WTC11 (cell line): ENCODE measurements at regions not wholly inside any gene's neighbourhood (a gene's known extent, or its start where the extent isn't known, plus 50 kb on each side); places are given as distances from the start of the nearest gene placed in this dataset.

Source experiments
- ATAC-seq: fragments of 200-7000 bp; cut with Tn5 transposase; 2 replicates; pipeline ENCODE4 v1.10.0; 2021; ENCODE audit warnings: mild to moderate bottlenecking, moderate library complexity
- CTCF ChIA-PET: fragments of 300-600 bp; sonication (Branson Sonifier 250); formaldehyde crosslinking; loops from one replicate; lab custom pipeline; 2021; ENCODE audit warnings: antibody characterized with exemption; lab: Charles Lee
- POLR2A ChIA-PET: fragments of 350-600 bp; sonication (Branson Sonifier 250); formaldehyde crosslinking; loops from one replicate; lab custom pipeline; 2021; ENCODE audit warnings: antibody characterized with exemption; lab: Charles Lee
- DNase-seq: peaks from one replicate; pipeline ENCODE4 v3.0.0; 2021; ENCODE audit warnings: low spot score
- H3K27ac Mint-ChIP-seq: 2 replicates; pipeline ENCODE4 v1.8.0; 2021; ENCODE audit warnings: mixed read lengths
- H3K27me3 Mint-ChIP-seq: 2 replicates; pipeline ENCODE4 v1.8.0; 2021; ENCODE audit warnings: low read depth, mild to moderate bottlenecking, moderate library complexity, mixed read lengths
- H3K36me3 Mint-ChIP-seq: 2 replicates; pipeline ENCODE4 v1.8.0; 2021; ENCODE audit warnings: mixed read lengths
- H3K4me1 Mint-ChIP-seq: 2 replicates; pipeline ENCODE4 v1.8.0; 2022; ENCODE audit warnings: mixed read lengths
- H3K4me3 Mint-ChIP-seq: 2 replicates; pipeline ENCODE4 v1.8.0; 2021; ENCODE audit warnings: mild to moderate bottlenecking, moderate library complexity, mixed read lengths
- H3K9me3 Mint-ChIP-seq: 2 replicates; pipeline ENCODE4 v1.8.0; 2021; ENCODE audit warnings: mixed read lengths
- GRHL2 ChIP-seq: fragments of 250-450 bp; sonication (Bioruptor Pico); IDR thresholded peaks from 2 replicates; pipeline ENCODE4 v1.8.0; 2022; ENCODE audit warnings: mild to moderate bottlenecking, moderate library complexity; ENCODE audit not compliant: insufficient replicate concordance, severe bottlenecking
- MYBL2 ChIP-seq: sonication (generic); formaldehyde crosslinking; IDR thresholded peaks from 2 replicates; pipeline ENCODE4 v1.8.1; 2023; ENCODE audit warnings: mild to moderate bottlenecking, moderate library complexity, missing genetic modification reagents
- NR2C2 ChIP-seq: sonication (generic); formaldehyde crosslinking; IDR thresholded peaks from 2 replicates; pipeline ENCODE4 v1.8.0; 2022; ENCODE audit warnings: mild to moderate bottlenecking, missing genetic modification reagents
- RORB ChIP-seq: fragments of 250-450 bp; sonication (Bioruptor Pico); IDR thresholded peaks from 2 replicates; pipeline ENCODE4 v1.9.0; 2021; ENCODE audit warnings: mild to moderate bottlenecking
- SMAD3 ChIP-seq: sonication (generic); formaldehyde crosslinking; IDR thresholded peaks from 2 replicates; pipeline ENCODE4 v1.8.0; 2022; ENCODE audit warnings: missing genetic modification reagents, mild to moderate bottlenecking, borderline replicate concordance
- SOX15 ChIP-seq: fragments of 250-450 bp; sonication (Bioruptor Pico); IDR thresholded peaks from 2 replicates; pipeline ENCODE4 v1.9.0; 2021; ENCODE audit warnings: mild to moderate bottlenecking
- SP1 ChIP-seq: sonication (generic); formaldehyde crosslinking; conservative IDR thresholded peaks from 2 replicates; pipeline ENCODE4 v1.8.1; 2022; ENCODE audit warnings: missing genetic modification reagents
- TP53 ChIP-seq: sonication (generic); formaldehyde crosslinking; IDR thresholded peaks from 2 replicates; pipeline ENCODE4 v1.8.1; 2023; ENCODE audit warnings: mild to moderate bottlenecking, missing genetic modification reagents
- ZNF219 ChIP-seq: sonication (generic); formaldehyde crosslinking; IDR thresholded peaks from 2 replicates; pipeline ENCODE4 v1.8.0; 2023; ENCODE audit warnings: missing genetic modification reagents, mild to moderate bottlenecking, borderline replicate concordance
- ZNF396 ChIP-seq: fragments of 250-450 bp; sonication (Bioruptor Pico); IDR thresholded peaks from 2 replicates; pipeline ENCODE4 v1.8.0; 2021; ENCODE audit warnings: mild to moderate bottlenecking, moderate library complexity, borderline replicate concordance
- ZNF416 ChIP-seq: fragments of 250-450 bp; sonication (Bioruptor Pico); IDR thresholded peaks from 2 replicates; pipeline ENCODE4 v1.9.0; 2021; ENCODE audit warnings: mild to moderate bottlenecking, inconsistent platforms
- TF ChIP-seq, protein P1 (sequence below): fragments of 200-600 bp; IDR thresholded peaks from 2 replicates; pipeline ENCODE4 v1.8.0; 2022; ENCODE audit warnings: antibody characterized with exemption
- TF ChIP-seq, protein P2 (sequence below): sonication (generic); formaldehyde crosslinking; IDR thresholded peaks from 2 replicates; pipeline ENCODE4 v1.8.1; 2022; ENCODE audit warnings: low read depth, missing genetic modification reagents, borderline replicate concordance
- TF ChIP-seq, protein P3 (sequence below): sonication (generic); formaldehyde crosslinking; IDR thresholded peaks from 2 replicates; pipeline ENCODE4 v1.8.0; 2023; ENCODE audit warnings: mild to moderate bottlenecking, missing genetic modification reagents
- TF ChIP-seq, protein P4 (sequence below): sonication (generic); formaldehyde crosslinking; IDR thresholded peaks from 2 replicates; pipeline ENCODE4 v1.8.1; 2023; ENCODE audit warnings: mild to moderate bottlenecking, moderate library complexity, missing genetic modification reagents
- TF ChIP-seq, protein P5 (sequence below): sonication (generic); formaldehyde crosslinking; IDR thresholded peaks from 2 replicates; pipeline ENCODE4 v1.8.1; 2023; ENCODE audit warnings: mild to moderate bottlenecking, missing genetic modification reagents, borderline replicate concordance
- TF ChIP-seq, protein P6 (sequence below): fragments of 250-450 bp; sonication (Bioruptor Pico); IDR thresholded peaks from 2 replicates; pipeline ENCODE4 v1.9.0; 2021; ENCODE audit warnings: mild to moderate bottlenecking, borderline replicate concordance
- TF ChIP-seq, protein P7 (sequence below): sonication (generic); formaldehyde crosslinking; IDR thresholded peaks from 2 replicates; pipeline ENCODE4 v1.8.0; 2022; ENCODE audit warnings: mild to moderate bottlenecking, missing genetic modification reagents

DNA sequence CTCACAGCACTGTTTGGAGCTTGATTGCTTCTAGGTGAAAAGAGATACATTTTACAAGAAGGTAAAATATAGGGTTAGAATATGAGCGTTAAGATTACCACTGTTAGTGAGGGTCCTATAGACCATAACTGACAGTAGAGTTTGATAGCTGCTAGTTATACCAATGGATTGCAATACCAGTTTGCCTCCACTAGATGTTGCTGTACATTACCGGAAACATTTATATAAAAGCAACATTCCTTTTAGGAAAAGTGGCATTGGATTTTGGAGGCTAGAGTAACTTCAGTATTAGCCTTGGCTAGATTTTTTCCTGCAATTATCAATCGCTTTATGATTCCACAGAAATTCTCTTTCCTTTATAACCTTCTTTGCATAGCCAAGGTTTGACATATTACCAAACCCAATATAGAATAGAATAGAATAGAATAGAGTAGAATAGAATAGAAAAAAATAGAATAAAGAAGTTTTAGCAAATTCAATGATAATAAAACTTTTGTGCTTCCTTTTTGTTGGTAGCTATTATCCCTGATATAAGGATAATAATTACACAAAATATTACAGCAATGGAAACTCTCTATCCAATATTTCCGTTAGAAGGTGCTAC lies 1093.6 kb upstream of the ALCAM start:
- H3K4me1 Mint-ChIP-seq, result 0 out of 2 replicates have a peak, but pooled peaks cover 3% of the 10 kb centered on the region
- peaks cover 48% of the 10 kb centered on the region for H3K9me3 Mint-ChIP-seq
- no peak overlapping the region for H3K4me3 Mint-ChIP-seq
- ChIA-PET POLR2A (no interaction called here), CTCF (interaction anchor here (0.7 to 2.8 kb wide), 4 partner anchors 188 to 342 kb away, joined by 3 to 8 read pairs (median 4); no protein-coding TSS in a partner anchor)
- no peaks in the 10 kb centered on the region; the same call in 1 of the 2 replicates for H3K27me3 Mint-ChIP-seq
- ATAC-seq (peak; percentile 72), DNase-seq (no peak)
- TF ChIP-seq TP53 (CRISPR knock-in tag), result no peak
- TF ChIP-seq, protein P1, sequence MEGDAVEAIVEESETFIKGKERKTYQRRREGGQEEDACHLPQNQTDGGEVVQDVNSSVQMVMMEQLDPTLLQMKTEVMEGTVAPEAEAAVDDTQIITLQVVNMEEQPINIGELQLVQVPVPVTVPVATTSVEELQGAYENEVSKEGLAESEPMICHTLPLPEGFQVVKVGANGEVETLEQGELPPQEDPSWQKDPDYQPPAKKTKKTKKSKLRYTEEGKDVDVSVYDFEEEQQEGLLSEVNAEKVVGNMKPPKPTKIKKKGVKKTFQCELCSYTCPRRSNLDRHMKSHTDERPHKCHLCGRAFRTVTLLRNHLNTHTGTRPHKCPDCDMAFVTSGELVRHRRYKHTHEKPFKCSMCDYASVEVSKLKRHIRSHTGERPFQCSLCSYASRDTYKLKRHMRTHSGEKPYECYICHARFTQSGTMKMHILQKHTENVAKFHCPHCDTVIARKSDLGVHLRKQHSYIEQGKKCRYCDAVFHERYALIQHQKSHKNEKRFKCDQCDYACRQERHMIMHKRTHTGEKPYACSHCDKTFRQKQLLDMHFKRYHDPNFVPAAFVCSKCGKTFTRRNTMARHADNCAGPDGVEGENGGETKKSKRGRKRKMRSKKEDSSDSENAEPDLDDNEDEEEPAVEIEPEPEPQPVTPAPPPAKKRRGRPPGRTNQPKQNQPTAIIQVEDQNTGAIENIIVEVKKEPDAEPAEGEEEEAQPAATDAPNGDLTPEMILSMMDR, result peak; percentile 77
- TF ChIP-seq, protein P2, sequence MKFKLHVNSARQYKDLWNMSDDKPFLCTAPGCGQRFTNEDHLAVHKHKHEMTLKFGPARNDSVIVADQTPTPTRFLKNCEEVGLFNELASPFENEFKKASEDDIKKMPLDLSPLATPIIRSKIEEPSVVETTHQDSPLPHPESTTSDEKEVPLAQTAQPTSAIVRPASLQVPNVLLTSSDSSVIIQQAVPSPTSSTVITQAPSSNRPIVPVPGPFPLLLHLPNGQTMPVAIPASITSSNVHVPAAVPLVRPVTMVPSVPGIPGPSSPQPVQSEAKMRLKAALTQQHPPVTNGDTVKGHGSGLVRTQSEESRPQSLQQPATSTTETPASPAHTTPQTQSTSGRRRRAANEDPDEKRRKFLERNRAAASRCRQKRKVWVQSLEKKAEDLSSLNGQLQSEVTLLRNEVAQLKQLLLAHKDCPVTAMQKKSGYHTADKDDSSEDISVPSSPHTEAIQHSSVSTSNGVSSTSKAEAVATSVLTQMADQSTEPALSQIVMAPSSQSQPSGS, result no peak
- H3K27ac Mint-ChIP-seq, result no peak overlapping the region
- H3K36me3 Mint-ChIP-seq, result peaks cover 43% of the 10 kb centered on the region

DNA sequence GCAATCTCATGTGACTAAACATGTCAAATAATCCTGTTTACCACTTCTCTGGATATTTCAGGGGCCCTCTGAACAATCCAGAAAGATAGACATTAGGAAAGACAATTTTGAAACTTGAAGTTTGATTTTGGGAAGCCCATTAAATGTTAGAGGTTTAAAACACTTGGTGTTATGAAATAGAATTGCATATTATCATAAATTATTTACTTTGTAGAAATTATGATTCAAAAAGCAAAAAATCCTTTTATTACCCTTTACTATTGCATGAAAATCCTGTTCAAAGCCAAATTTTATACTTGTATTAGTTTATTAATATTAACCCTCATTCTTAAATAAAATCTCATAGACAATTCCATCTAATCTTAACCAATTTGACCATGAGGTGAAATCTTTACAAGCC lies 1091.5 kb upstream of the ALCAM start:
- peaks cover 62% of the 10 kb centered on the region for H3K36me3 Mint-ChIP-seq
- H3K9me3 Mint-ChIP-seq, result peaks cover 53% of the 10 kb centered on the region
- DNase-seq (no peak), ATAC-seq (no peak)
- no peak overlapping the region for H3K27ac Mint-ChIP-seq
- H3K27me3 Mint-ChIP-seq, result no peaks in the 10 kb centered on the region; the same call in 1 of the 2 replicates
- H3K4me3 Mint-ChIP-seq, result no peak overlapping the region
- no peaks in the 10 kb centered on the region for H3K4me1 Mint-ChIP-seq
- ChIA-PET POLR2A (no interaction called here), CTCF (no interaction called here)
- TF ChIP-seq, protein P3, sequence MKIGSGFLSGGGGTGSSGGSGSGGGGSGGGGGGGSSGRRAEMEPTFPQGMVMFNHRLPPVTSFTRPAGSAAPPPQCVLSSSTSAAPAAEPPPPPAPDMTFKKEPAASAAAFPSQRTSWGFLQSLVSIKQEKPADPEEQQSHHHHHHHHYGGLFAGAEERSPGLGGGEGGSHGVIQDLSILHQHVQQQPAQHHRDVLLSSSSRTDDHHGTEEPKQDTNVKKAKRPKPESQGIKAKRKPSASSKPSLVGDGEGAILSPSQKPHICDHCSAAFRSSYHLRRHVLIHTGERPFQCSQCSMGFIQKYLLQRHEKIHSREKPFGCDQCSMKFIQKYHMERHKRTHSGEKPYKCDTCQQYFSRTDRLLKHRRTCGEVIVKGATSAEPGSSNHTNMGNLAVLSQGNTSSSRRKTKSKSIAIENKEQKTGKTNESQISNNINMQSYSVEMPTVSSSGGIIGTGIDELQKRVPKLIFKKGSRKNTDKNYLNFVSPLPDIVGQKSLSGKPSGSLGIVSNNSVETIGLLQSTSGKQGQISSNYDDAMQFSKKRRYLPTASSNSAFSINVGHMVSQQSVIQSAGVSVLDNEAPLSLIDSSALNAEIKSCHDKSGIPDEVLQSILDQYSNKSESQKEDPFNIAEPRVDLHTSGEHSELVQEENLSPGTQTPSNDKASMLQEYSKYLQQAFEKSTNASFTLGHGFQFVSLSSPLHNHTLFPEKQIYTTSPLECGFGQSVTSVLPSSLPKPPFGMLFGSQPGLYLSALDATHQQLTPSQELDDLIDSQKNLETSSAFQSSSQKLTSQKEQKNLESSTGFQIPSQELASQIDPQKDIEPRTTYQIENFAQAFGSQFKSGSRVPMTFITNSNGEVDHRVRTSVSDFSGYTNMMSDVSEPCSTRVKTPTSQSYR (CRISPR knock-in tag), result no peak
- TF ChIP-seq SP1 (no peak), ZNF219 (CRISPR knock-in tag) (no peak), ZNF396 (CRISPR knock-in tag) (no peak), GRHL2 (CRISPR knock-in tag) (no peak), ZNF416 (no peak), MYBL2 (no peak), NR2C2 (no peak), SMAD3 (no peak), RORB (CRISPR knock-in tag) (no peak), SOX15 (CRISPR knock-in tag) (no peak)
- TF ChIP-seq, protein P4, sequence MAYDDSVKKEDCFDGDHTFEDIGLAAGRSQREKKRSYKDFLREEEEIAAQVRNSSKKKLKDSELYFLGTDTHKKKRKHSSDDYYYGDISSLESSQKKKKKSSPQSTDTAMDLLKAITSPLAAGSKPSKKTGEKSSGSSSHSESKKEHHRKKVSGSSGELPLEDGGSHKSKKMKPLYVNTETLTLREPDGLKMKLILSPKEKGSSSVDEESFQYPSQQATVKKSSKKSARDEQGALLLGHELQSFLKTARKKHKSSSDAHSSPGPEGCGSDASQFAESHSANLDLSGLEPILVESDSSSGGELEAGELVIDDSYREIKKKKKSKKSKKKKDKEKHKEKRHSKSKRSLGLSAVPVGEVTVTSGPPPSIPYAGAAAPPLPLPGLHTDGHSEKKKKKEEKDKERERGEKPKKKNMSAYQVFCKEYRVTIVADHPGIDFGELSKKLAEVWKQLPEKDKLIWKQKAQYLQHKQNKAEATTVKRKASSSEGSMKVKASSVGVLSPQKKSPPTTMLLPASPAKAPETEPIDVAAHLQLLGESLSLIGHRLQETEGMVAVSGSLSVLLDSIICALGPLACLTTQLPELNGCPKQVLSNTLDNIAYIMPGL (CRISPR knock-in tag), result no peak
- TF ChIP-seq, protein P5, sequence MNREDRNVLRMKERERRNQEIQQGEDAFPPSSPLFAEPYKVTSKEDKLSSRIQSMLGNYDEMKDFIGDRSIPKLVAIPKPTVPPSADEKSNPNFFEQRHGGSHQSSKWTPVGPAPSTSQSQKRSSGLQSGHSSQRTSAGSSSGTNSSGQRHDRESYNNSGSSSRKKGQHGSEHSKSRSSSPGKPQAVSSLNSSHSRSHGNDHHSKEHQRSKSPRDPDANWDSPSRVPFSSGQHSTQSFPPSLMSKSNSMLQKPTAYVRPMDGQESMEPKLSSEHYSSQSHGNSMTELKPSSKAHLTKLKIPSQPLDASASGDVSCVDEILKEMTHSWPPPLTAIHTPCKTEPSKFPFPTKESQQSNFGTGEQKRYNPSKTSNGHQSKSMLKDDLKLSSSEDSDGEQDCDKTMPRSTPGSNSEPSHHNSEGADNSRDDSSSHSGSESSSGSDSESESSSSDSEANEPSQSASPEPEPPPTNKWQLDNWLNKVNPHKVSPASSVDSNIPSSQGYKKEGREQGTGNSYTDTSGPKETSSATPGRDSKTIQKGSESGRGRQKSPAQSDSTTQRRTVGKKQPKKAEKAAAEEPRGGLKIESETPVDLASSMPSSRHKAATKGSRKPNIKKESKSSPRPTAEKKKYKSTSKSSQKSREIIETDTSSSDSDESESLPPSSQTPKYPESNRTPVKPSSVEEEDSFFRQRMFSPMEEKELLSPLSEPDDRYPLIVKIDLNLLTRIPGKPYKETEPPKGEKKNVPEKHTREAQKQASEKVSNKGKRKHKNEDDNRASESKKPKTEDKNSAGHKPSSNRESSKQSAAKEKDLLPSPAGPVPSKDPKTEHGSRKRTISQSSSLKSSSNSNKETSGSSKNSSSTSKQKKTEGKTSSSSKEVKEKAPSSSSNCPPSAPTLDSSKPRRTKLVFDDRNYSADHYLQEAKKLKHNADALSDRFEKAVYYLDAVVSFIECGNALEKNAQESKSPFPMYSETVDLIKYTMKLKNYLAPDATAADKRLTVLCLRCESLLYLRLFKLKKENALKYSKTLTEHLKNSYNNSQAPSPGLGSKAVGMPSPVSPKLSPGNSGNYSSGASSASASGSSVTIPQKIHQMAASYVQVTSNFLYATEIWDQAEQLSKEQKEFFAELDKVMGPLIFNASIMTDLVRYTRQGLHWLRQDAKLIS (CRISPR knock-in tag), result no peak
- TF ChIP-seq, protein P6, sequence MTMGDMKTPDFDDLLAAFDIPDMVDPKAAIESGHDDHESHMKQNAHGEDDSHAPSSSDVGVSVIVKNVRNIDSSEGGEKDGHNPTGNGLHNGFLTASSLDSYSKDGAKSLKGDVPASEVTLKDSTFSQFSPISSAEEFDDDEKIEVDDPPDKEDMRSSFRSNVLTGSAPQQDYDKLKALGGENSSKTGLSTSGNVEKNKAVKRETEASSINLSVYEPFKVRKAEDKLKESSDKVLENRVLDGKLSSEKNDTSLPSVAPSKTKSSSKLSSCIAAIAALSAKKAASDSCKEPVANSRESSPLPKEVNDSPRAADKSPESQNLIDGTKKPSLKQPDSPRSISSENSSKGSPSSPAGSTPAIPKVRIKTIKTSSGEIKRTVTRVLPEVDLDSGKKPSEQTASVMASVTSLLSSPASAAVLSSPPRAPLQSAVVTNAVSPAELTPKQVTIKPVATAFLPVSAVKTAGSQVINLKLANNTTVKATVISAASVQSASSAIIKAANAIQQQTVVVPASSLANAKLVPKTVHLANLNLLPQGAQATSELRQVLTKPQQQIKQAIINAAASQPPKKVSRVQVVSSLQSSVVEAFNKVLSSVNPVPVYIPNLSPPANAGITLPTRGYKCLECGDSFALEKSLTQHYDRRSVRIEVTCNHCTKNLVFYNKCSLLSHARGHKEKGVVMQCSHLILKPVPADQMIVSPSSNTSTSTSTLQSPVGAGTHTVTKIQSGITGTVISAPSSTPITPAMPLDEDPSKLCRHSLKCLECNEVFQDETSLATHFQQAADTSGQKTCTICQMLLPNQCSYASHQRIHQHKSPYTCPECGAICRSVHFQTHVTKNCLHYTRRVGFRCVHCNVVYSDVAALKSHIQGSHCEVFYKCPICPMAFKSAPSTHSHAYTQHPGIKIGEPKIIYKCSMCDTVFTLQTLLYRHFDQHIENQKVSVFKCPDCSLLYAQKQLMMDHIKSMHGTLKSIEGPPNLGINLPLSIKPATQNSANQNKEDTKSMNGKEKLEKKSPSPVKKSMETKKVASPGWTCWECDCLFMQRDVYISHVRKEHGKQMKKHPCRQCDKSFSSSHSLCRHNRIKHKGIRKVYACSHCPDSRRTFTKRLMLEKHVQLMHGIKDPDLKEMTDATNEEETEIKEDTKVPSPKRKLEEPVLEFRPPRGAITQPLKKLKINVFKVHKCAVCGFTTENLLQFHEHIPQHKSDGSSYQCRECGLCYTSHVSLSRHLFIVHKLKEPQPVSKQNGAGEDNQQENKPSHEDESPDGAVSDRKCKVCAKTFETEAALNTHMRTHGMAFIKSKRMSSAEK (CRISPR knock-in tag), result no peak
- TF ChIP-seq, protein P7, sequence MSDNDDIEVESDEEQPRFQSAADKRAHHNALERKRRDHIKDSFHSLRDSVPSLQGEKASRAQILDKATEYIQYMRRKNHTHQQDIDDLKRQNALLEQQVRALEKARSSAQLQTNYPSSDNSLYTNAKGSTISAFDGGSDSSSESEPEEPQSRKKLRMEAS (CRISPR knock-in tag), result no peak
